Hematopoietic multipotent progenitor cell treated with erythropoietin and hydrocortisone succinate and interleukin-3 and kit ligand, for 8 days (in vitro differentiated cells): ENCODE measurements at regions not wholly inside any gene's neighbourhood (a gene's known extent, or its start where the extent isn't known, plus 50 kb on each side); places are given as distances from the start of the nearest gene placed in this dataset.

Experiments used
- DNase-seq: peaks from one replicate; pipeline ENCODE4 v3.0.0-alpha.2; 2015

DNA sequence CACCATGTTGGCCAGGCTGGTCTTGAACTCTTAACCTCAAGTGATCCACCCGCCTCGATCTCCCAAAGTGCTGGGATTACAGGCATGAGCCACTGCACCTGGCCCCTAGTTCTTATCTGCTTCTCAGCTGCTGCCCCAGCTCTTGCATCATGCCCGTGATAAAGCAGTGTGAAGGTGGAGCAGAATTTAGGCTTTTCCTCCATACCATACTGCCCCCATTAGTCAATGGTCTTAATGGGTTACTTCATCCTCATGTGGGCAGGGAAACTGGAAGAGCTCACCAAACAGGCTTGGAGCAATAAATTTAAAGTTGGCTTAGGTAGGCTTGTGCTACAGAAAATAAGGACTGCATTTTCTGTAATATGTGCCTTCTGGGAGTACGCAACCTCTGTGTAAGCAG, 636.9 kb upstream of the BOD1L1 start:
- no peak for DNase-seq

DNA sequence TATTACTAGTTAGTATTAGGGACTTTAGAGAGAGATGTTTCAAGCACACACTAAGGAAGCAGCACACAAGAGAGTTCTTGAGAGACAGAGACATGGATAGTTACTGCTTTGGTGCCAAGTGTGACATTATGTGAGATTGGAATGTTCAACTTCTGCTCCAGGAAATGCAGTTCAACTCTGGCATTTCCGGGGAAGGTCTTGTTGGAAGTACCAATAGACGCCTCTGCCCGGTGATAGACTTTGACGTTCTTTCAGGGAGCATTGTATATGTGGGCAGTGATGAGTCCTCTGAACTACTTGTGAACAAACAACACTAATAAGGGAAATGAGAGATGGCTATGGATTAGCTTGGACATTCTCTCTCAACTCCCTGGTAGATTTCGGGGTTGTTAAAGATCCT, 638.1 kb upstream of the BOD1L1 start:
- no peak for DNase-seq

DNA sequence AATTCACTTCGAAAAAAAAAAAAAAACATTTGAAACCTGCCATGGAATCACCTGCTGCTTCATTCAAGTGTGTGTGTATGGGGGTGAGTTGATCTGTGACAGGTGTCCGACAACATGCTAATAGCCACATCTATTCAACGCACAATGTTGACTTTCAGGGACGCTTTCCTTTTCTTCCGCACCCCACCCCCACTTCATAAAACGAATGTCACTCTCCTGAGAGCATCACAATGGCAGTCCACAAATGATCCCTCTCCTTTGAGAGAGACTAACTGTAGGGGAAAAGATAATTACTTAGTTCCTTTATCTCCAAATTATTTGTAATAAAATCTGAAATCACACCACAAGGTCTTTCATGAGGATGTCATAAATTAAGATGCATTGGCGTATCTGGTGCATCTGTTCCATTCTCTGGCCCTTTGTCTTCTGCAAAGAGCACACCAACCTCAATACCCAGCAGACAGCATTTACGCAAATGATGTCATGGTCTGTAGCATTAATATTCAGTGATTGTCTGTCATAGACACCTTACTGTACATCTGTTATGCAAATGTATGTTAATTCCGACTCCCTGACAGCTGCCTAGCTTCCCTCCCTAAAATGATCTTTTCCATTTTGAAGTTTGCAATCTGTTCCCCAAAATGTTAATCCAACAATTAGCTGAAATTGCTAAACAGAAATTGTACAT, 640.0 kb upstream of the BOD1L1 start:
- no peak for DNase-seq

DNA sequence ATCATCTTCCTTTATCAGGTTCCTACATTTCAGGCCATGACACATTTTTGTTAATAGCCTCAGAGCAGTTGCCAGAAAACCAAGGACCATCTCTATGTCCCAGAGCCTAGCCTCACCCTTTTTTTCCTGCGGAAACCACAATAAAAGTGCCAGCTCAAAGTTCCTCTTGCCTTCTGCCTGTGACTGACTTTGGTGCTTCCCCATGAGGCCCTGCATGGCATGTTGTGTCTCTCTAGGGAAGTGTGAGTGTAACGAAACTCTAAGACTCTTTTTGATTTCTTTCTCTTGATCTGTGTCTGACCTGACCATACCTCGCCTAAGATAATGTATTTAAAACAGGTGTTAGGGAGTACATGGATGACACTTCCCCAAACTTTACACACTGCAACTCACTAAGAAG, 642.3 kb upstream of the BOD1L1 start:
- DNase-seq: peak; percentile 30

DNA sequence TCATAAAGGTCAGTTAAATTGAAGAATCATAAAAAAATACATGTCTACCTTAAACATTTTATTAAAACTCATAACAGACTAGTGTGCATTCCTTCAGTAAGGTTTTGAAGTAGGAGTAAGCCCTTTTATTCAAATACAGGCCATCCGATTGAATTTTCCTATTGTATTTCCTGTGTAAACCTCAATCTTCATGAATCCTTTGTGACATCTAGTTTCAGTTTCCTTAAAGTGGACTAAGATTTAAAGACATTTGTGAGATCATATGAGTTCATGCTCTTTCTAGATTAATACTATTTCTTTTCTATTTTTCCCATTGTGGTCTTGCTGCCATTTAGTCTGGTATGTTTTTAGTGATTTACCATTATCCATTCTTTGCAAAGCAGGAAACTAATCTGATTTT, 644.7 kb upstream of the BOD1L1 start:
- DNase-seq: no peak

DNA sequence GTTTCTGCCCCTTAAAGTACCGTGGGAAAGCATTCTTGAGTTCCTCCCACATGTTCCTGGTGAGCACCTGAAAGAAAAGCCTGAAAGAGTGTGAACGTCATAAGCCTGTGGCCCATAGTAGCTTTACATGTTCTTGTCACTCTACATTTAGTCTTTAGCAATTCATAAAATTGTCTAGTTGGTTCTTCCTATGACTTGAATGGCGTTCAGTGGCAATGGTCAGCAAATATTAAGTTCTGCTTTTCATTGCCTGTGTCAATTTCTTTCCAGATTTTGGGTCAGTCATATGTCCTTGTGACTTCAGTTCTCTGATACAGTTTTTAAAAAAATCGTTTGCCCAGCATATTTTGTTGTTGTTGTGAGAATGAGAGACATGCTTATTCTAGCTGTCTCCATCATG, 650.0 kb upstream of the BOD1L1 start:
- no peak for DNase-seq

DNA sequence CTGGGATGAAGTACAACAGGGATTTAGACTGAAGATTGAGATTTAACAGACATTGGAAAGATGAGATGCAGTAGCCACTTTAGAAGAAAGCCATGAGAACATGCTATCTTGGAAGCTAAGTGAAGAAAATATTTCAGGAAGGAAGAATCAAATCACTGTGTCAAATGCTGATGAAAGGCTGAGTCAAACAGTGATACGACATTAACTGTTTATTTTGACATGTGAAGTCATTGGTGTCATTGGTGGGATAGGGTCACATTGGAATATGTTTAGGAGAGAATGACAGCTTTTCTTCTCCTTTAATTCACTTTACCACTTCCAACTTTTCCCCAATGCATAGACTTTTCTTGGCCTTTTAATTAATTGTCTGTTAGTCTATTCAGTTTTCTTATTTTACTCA, 653.0 kb upstream of the BOD1L1 start:
- DNase-seq: no peak

DNA sequence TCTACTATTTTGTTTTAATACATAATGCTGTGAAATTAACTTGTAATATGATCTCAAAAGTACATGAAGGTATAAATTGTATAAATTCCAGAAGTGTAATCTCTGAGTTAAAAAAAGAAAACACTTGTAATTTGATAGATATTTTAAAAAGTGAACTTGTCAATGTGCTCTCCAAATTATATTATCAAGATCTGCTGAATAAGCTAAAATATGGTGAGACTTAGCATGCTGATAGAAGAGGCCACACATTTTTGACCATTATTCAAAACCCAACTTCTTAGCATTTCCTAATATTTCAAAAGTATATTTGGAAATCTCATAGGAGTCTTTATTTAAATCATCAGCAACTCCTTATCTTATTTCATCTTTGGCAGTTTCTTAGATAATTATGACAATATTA, 657.1 kb upstream of the BOD1L1 start:
- DNase-seq: no peak

DNA sequence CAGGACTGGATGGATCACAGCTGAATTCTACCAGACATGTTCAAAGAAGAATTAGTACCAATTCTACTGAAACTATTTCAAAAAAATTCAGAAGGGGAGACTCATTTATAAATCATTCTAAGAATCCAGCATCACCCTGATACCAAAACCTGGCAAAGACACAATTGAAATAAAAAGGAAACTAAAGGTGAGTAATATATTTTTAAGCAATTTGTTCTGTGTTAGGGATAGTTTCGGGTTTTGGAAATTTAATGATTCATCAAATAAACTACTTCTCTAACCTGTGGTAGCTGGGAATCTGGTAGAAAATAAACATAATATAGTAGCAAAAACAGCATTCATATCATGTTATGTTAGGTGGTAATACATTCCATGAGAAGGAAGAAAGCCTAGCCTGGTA, 662.2 kb upstream of the BOD1L1 start:
- DNase-seq: no peak

DNA sequence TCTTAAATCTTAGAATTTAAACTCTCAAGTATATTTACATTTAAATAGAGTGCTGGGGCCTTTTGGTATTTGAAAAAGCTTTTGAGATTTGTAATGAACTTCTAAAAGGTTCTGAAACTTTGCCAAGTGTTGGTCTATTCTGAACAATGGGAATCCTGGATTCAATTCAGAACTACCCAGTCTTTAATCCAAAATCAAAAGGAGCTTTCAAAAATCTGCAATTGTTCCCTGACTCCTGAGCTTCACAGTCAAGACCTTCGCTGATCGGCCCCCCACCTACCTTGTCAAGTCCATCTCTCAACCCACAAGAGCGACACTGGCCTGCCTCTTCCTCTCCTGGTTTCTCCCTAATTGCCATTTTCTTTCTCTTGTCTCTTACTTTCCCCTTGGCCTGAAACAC, 666.1 kb upstream of the BOD1L1 start:
- no peak for DNase-seq

DNA sequence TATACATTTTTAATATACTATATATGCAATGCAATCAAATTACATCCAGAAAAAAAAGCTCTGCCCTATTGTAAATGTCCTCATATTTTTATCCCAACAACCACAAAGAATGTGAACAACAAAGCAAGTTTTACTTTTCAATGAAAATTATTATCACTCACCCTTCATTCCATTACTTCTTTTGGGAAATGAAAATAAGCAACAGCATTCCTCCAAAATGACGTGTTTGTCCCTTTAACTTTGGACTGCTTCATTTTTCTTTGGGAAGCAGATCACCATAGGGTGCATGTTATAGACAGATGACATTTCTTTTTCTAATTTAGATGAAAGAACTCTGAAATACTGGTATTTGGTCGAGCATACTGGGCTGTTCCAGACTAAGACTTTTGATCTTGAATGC, 667.1 kb upstream of the BOD1L1 start:
- DNase-seq: no peak

DNA sequence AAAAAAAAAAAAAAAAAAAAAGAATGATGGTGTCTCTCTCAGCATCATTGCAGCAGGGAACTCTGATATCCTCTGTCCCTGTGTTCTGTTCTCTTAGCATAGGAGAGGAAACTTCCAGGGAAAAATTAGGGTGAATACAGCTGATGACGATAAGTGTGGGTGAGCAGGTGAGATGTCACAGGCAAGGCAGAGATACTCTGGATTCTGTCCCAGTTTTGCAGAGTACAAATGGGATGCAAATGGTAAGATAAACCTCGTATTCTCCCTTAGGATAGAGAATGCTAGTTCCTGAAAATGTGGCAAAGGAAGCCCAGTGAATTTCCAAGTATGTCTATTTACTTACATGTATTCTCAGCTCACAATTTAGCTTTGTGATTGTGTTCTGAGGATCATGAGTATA, 671.6 kb upstream of the BOD1L1 start:
- no peak for DNase-seq

DNA sequence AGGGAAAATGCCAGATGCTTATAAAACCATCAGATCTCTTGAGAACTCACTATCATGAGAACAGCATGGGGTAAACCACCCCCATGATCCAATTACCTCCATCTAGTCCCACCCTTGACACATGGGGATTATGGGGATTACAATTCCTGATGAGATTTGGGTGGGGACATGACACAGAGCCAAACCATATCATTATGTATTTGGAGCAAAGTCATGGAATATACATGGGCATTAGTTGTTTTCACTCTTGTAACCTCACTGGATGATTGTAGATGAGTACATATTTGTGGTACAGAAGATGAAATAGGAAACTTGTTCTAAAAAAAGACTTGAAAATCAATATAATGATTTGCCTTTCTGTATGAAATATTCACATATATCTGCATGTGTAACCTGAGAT, 674.5 kb upstream of the BOD1L1 start:
- no peak for DNase-seq

DNA sequence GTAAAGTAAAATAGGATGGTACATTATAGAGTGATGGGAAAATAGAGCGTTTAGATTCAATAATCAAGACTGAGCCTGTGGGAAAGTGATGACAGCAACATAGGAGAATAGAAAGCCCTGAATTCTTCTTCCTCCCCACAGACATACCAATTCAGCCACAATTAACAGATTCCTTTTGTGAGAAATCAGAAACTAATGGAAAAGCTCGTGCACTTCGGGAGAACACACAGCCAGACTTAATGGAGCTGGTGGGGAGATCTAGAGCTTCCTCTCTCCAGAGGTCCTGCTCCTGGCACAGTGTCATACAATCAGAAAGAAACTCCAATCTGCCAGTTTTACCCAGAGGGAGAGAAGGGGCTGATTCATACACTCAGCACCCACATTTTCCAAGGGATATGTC, 676.3 kb upstream of the BOD1L1 start:
- no peak for DNase-seq

DNA sequence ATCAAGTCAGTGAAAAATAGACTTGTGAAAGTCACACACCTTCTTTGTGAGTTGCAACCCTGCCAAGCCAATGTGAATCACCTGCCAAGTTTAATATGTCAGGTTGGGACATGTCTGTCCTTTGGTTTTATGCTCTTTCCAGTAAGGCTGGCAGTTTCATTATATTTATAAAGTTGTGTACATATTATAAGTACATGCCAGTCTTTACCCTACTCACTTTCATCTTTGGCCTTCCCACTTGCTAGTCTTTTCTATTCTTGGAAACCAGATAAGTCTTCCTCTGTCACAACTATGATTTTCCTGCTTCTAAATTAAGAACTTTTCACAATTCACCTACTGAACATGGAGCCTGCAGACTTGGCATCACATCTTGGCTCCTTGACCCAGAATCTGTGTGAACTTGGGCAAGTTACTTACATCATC, 680.7 kb upstream of the BOD1L1 start:
- DNase-seq: no peak

DNA sequence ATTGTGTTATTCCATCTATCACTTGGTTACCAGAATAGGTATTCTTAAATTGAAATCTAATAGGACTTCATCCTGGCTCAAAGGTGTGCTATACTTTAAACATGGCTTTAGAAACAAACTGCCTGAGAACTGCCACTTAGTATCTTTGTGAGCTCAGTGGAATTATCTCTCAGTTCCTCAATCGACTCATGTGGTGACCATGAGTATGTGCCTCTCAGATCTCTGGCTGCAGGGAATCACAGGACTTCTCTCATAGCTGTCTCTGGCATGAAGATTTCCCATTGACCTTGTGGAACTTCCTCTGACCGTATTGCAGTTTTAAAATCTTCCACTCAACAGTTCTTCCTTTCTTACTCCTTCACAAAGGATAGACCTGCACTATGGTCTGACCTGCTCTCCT, 681.9 kb upstream of the BOD1L1 start:
- DNase-seq: no peak

DNA sequence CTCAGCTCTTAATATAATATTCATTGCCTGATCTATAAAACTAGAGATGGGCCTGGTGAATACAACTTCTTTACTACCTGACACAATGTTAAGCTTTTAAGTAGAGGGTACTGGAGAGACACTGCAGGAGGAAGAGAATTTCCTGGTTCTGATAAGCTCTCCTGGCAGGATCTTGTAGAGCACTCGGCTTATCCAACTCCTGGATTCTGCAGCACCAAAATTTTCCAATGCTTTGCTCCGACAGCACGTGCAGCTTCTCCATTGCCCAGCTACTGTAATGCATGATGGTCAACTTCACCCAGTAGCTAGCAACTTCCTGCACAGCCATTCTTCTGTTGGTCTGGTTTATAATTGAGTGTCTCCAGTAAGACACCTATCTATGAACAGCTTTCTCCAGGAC, 686.2 kb upstream of the BOD1L1 start:
- DNase-seq: no peak

DNA sequence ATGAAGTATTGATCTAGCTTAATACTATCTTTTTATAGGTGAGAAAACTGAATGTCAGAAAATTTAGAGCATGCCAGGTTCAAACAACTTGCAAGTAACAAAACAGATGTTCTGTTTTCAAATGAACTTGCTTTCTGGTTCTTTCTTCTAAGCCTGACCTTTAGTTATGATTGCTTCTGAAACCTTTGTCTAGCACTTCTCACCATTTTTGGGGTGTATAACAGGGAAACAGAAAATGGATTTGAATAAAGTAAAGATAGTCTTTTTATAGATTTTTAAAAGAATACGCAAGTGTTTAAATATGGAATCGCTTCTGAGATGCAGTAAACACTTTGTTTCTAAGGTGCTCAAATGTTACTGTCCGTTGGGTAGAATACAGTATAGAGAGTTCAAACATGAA, 687.2 kb upstream of the CPEB2 start:
- DNase-seq: no peak

DNA sequence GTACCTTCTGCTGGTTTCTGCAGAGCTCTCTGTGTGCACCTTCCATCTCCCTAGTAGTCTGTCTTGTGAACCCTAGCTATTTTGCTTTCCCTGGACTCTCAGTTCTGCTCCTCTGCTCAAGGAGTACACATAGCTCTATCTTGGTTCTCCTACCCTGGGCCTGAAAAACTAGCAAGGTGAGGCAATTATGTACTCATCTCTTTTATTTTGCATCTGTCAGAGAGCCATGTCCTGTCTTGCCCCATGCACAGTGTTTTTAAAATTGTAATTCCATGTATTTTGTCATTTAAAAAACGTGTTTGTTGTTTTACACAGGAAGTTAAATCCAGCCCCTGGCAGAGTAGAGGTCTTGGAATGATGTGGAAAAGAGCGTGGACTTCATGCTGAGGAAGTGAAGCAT, 684.9 kb upstream of the CPEB2 start:
- DNase-seq: no peak

DNA sequence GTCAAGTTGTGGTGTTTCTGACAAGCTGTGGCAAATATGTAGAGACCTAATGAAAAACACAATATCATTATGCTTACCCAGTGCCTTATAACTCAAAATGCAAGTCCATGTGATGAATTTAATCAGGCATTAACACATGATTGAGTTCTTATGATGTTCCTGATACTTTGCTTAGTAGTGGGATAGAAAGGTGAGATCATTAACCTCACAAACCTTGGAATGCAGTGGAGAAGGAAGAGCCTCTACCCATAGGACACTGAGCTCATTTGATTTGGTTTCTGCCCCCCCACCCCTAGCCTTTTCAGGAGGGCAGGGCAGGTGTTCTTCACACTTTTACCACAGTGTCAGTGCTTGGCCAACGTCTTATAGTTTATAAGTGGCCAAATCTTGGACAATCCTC, 683.6 kb upstream of the CPEB2 start:
- DNase-seq: no peak

DNA sequence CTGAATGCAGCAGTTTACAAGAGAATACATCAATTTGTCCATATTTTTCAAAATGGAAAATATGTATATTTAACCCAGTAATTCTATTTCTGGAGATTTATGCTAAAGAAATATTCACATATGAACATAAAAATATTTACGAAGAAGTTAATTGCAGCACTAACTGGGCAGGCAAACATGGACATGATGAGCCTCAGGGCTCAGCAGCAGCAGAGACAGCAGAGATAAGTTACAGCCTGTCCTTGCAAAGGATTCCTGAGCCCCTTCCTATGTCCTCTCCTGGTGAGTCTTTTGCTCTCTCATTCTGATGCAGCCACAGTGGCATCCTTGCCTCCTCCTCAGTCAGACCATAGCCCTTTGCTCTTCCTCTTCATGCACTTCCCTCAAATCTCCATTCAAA, 680.6 kb upstream of the CPEB2 start:
- DNase-seq: no peak

DNA sequence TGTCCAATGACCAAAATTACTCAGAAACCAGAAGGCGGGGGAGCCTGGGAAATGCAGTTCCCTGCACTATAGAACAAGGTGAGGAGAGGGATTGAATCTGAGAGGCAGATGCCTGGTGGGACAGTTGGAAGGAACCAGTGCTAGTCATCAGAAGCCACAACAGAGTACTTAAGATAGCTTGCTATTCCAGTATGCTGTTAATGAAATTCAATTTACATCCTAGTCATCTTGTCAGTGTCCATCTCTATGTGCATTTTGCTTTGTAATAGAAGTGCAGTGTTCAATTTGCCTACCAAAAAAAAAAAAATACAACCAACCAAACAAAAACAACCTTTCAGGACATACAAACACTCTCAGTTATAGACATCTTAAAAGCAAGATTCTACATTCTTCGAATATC, 679.1 kb upstream of the CPEB2 start:
- DNase-seq: no peak

DNA sequence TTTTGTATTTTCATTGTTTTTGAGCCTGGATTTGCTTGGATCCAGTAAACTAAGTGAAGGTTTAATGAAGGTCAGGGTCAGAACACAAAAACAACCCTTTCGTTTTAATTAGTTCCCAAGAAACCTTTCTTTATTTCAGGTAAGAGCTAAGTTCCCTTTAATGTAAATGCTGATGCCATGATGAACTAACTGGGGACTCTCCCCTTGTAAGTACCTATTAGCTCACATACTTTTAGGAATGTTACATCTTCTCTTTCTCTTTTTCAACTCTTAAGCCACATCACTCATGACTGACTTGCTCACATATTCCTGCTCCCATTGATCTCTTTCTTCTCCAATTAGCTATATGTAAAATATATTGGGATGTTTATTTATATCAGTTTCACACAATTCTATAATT, 673.1 kb upstream of the CPEB2 start:
- DNase-seq: no peak

DNA sequence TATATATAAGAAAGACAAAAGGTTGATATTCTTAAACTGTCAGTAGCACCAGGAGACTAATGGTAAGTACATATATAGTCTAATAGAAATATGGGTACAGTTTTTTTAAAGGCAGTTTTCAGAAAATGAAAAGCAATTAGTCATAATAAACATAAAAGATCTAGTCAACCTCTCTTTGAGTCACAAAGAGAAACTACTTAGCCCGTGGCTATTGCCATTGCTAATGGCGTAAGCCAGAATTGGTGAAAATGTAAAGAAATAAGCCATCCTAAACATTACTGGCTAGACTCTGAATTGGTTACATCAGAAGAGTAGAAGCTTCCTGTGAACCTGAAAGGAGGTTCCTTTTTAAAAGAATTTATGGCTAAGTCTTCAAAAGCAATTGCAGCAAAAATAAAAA, 668.7 kb upstream of the CPEB2 start:
- no peak for DNase-seq

DNA sequence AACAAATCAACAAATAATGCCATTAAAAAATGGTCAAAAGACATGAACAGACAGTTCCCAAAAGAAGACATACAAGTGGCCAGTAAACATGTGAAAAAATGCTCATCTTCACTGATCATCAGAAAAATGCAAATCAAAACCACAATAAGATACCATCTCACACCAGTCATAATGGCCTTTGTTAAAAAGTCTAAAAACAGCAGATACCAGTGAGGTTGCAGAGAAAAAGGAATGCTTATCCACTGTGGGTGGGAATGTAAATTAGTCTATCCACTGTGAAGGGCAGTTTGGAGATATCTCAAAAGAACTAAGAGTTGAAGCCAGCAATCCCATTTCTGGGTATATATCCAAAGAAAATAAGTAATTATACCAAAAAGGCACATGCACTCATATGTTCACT, 668.1 kb upstream of the CPEB2 start:
- DNase-seq: no peak

DNA sequence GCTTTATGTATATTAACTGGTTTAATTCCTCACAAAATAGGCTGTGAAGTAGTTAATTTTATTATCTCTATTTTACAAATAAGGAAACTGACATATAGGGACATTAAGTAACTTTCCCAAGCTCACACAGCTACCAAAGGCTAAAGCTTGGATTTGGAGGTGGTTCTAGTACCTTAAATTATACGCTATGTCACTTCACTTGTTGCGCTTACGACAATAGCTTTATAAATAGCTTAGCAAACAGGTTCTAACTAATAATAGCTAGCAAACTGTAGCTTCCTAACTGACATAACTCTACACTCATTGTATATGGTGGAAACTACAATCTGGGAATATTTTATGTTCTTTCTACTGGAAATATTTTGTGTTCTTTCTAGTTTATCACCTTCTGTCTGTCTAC, 666.4 kb upstream of the CPEB2 start:
- DNase-seq: no peak
